ENCODE measurements at regions not wholly inside any gene's neighbourhood (a gene's known extent, or its start where the extent isn't known, plus 50 kb on each side); places are given as distances from the start of the nearest gene placed in this dataset.

DNA sequence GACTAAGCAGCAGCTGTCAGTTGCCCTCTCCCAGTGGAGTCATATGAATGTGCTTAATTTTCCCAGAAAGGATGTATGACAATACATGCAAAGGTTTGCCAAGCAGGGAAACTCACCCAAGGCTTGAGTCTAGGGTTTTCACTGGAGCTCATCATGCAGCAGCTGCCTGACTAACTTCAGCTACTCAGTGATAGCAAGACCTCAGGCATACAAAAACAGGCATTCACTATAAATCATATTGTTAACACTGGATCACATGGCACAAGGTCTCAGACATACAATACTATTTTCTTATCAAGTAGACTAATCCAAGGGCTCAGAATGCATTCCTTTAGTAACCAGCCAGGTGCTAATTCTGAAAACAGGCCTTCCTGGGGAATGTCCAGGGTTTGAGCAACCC is 85.0 kb upstream of the STAC start:
- ATAC-seq = no peak
- TF ChIP-seq, protein P1, sequence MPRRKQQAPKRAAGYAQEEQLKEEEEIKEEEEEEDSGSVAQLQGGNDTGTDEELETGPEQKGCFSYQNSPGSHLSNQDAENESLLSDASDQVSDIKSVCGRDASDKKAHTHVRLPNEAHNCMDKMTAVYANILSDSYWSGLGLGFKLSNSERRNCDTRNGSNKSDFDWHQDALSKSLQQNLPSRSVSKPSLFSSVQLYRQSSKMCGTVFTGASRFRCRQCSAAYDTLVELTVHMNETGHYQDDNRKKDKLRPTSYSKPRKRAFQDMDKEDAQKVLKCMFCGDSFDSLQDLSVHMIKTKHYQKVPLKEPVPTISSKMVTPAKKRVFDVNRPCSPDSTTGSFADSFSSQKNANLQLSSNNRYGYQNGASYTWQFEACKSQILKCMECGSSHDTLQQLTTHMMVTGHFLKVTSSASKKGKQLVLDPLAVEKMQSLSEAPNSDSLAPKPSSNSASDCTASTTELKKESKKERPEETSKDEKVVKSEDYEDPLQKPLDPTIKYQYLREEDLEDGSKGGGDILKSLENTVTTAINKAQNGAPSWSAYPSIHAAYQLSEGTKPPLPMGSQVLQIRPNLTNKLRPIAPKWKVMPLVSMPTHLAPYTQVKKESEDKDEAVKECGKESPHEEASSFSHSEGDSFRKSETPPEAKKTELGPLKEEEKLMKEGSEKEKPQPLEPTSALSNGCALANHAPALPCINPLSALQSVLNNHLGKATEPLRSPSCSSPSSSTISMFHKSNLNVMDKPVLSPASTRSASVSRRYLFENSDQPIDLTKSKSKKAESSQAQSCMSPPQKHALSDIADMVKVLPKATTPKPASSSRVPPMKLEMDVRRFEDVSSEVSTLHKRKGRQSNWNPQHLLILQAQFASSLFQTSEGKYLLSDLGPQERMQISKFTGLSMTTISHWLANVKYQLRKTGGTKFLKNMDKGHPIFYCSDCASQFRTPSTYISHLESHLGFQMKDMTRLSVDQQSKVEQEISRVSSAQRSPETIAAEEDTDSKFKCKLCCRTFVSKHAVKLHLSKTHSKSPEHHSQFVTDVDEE (CRISPR knock-in tag; IDR thresholded peaks at IDR 0.05) = no peak
- TF ChIP-seq, protein P2, sequence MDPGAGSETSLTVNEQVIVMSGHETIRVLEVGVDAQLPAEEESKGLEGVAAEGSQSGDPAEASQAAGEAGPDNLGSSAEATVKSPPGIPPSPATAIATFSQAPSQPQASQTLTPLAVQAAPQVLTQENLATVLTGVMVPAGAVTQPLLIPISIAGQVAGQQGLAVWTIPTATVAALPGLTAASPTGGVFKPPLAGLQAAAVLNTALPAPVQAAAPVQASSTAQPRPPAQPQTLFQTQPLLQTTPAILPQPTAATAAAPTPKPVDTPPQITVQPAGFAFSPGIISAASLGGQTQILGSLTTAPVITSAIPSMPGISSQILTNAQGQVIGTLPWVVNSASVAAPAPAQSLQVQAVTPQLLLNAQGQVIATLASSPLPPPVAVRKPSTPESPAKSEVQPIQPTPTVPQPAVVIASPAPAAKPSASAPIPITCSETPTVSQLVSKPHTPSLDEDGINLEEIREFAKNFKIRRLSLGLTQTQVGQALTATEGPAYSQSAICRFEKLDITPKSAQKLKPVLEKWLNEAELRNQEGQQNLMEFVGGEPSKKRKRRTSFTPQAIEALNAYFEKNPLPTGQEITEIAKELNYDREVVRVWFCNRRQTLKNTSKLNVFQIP (CRISPR knock-in tag; IDR thresholded peaks at IDR 0.05; ENCODE audit: borderline replicate concordance, low read depth) = no peak
- no peak for TF ChIP-seq ZC3H10 (CRISPR knock-in tag; IDR thresholded peaks at IDR 0.05)

DNA sequence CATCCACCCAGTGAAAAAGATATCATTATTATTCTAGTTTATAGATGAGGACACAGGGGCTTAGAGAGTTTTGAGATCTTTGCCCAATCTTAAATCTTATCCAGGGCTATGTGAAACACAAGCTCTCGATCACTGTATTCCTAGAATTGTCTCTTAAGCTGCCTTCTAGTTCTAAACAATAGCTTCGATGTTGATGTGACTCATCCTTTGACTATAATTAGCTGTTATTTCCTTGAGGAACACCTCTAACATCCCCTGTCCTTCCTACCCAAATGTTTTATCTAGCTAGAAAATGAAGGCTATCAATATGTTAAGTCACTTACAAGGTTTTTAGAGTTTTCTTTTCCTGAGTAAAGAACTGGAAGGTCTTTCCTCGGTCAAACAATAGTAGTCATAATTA is 83.1 kb upstream of the STAC start:
- no peak for TF ChIP-seq ZNF70 (CRISPR knock-in tag; IDR thresholded peaks at IDR 0.05)
- TF ChIP-seq, protein P3, sequence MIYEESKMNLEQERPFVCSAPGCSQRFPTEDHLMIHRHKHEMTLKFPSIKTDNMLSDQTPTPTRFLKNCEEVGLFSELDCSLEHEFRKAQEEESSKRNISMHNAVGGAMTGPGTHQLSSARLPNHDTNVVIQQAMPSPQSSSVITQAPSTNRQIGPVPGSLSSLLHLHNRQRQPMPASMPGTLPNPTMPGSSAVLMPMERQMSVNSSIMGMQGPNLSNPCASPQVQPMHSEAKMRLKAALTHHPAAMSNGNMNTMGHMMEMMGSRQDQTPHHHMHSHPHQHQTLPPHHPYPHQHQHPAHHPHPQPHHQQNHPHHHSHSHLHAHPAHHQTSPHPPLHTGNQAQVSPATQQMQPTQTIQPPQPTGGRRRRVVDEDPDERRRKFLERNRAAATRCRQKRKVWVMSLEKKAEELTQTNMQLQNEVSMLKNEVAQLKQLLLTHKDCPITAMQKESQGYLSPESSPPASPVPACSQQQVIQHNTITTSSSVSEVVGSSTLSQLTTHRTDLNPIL (CRISPR knock-in tag; IDR thresholded peaks at IDR 0.05; ENCODE audit: low read depth) = no peak
- no peak for TF ChIP-seq GLIS3 (CRISPR knock-in tag; IDR thresholded peaks at IDR 0.05)
- no peak for TF ChIP-seq TCF4 (CRISPR knock-in tag; IDR thresholded peaks at IDR 0.05; ENCODE audit: borderline replicate concordance)
- TF ChIP-seq, protein P2 (CRISPR knock-in tag; IDR thresholded peaks at IDR 0.05; ENCODE audit: borderline replicate concordance, low read depth) = no peak
- TF ChIP-seq SNAI2 (CRISPR knock-in tag; IDR thresholded peaks at IDR 0.05) = no peak
- TF ChIP-seq ISL1 (CRISPR knock-in tag; IDR thresholded peaks at IDR 0.05) = no peak
- TF ChIP-seq BACH2 (CRISPR knock-in tag; IDR thresholded peaks at IDR 0.05; ENCODE audit: borderline replicate concordance) = no peak
- no peak for TF ChIP-seq ZNF565 (CRISPR knock-in tag; conservative IDR thresholded peaks at IDR 0.05; ENCODE audit: low read depth)
- TF ChIP-seq, protein P4, sequence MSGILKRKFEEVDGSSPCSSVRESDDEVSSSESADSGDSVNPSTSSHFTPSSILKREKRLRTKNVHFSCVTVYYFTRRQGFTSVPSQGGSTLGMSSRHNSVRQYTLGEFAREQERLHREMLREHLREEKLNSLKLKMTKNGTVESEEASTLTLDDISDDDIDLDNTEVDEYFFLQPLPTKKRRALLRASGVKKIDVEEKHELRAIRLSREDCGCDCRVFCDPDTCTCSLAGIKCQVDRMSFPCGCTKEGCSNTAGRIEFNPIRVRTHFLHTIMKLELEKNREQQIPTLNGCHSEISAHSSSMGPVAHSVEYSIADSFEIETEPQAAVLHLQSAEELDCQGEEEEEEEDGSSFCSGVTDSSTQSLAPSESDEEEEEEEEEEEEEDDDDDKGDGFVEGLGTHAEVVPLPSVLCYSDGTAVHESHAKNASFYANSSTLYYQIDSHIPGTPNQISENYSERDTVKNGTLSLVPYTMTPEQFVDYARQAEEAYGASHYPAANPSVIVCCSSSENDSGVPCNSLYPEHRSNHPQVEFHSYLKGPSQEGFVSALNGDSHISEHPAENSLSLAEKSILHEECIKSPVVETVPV (CRISPR knock-in tag; IDR thresholded peaks at IDR 0.05) = no peak
- no peak for TF ChIP-seq ZNF8 (CRISPR knock-in tag; IDR thresholded peaks at IDR 0.05)
- no peak for TF ChIP-seq RARB (CRISPR knock-in tag; IDR thresholded peaks at IDR 0.05)
- TF ChIP-seq, protein P5, sequence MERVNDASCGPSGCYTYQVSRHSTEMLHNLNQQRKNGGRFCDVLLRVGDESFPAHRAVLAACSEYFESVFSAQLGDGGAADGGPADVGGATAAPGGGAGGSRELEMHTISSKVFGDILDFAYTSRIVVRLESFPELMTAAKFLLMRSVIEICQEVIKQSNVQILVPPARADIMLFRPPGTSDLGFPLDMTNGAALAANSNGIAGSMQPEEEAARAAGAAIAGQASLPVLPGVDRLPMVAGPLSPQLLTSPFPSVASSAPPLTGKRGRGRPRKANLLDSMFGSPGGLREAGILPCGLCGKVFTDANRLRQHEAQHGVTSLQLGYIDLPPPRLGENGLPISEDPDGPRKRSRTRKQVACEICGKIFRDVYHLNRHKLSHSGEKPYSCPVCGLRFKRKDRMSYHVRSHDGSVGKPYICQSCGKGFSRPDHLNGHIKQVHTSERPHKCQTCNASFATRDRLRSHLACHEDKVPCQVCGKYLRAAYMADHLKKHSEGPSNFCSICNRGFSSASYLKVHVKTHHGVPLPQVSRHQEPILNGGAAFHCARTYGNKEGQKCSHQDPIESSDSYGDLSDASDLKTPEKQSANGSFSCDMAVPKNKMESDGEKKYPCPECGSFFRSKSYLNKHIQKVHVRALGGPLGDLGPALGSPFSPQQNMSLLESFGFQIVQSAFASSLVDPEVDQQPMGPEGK (CRISPR knock-in tag; IDR thresholded peaks at IDR 0.05; ENCODE audit: borderline replicate concordance) = no peak
- TF ChIP-seq PPARA (CRISPR knock-in tag; IDR thresholded peaks at IDR 0.05; ENCODE audit: borderline replicate concordance) = no peak
- TF ChIP-seq ZC3H10 (CRISPR knock-in tag; IDR thresholded peaks at IDR 0.05) = no peak
- TF ChIP-seq ZFP30 (CRISPR knock-in tag; IDR thresholded peaks at IDR 0.05) = no peak
- no peak for TF ChIP-seq CSDC2 (CRISPR knock-in tag; IDR thresholded peaks at IDR 0.05)
- TF ChIP-seq ZFP3 (CRISPR knock-in tag; IDR thresholded peaks at IDR 0.05) = no peak
- no peak for TF ChIP-seq OSR1 (CRISPR knock-in tag; IDR thresholded peaks at IDR 0.05)
- ATAC-seq = no peak

DNA sequence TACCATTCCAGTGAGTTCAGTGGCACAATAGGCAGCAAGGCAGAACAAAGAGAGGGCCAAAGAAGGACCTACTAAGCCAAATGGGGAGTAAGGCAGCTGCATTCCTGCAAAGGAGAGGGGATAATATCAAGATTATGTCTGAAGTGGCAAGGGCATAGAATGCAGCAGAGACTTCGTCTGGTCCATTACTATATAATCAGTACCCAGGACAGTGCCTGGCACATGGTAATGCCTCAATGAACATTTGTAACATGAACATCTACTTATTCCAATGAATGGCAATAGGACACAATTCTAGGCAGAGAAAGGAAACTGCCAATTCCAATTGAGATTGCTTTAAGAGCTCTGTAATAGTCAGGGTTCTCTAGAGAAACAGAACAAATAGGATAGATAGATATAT is 82.1 kb upstream of the STAC start:
- no peak for ATAC-seq
- TF ChIP-seq ZC3H10 (CRISPR knock-in tag; IDR thresholded peaks at IDR 0.05) = no peak
- no peak for TF ChIP-seq ZNF8 (CRISPR knock-in tag; IDR thresholded peaks at IDR 0.05)
- no peak for TF ChIP-seq CSDC2 (CRISPR knock-in tag; IDR thresholded peaks at IDR 0.05)
- TF ChIP-seq ARNTL (CRISPR knock-in tag; IDR thresholded peaks at IDR 0.05; ENCODE audit: borderline replicate concordance, low read depth) = no peak
- TF ChIP-seq, protein P3 (CRISPR knock-in tag; IDR thresholded peaks at IDR 0.05; ENCODE audit: low read depth) = no peak
- TF ChIP-seq, protein P5 (CRISPR knock-in tag; IDR thresholded peaks at IDR 0.05; ENCODE audit: borderline replicate concordance) = no peak
